HepG2 (cell line): ENCODE measurements at regions not wholly inside any gene's neighbourhood (a gene's known extent, or its start where the extent isn't known, plus 50 kb on each side); places are given as distances from the start of the nearest gene placed in this dataset.

ENCODE experiments used
- ATAC-seq: fragments of 200-7000 bp; cut with Tn5 transposase; 3 replicates; pipeline ENCODE4 v1.9.1; 2020; ENCODE audit warnings: mild to moderate bottlenecking, moderate library complexity
- BruUV-seq: library from RNA; stranded (reverse); fragments of 400-500 nt; replicated peaks from 2 replicates; lab custom pipeline; 2021; lab: Mats Ljungman, UMichigan
- CTCF ChIA-PET: fragments of 300-600 bp; formaldehyde crosslinking; extraction: SDS; loops from one replicate; lab custom pipeline; 2021; ENCODE audit warnings: low total read pairs, inconsistent platforms, low intra/inter-chr PET ratio; lab: Yijun Ruan, JAX
- POLR2A ChIA-PET: fragments of 350-600 bp; sonication (Branson Sonifier 250); formaldehyde crosslinking; loops from one replicate; lab custom pipeline; 2020; ENCODE audit warnings: antibody characterized with exemption, inconsistent platforms; lab: Yijun Ruan, JAX
- DNase-seq: peaks from one replicate; pipeline ENCODE4 v3.0.0-alpha.2; 2015; ENCODE audit warnings: low spot score
- FAIRE-seq: peaks from 3 replicates; lab custom pipeline; 2011; peaks lifted over from hg19 to GRCh38; lab: Jason Lieb, UNC
- H2AFZ ChIP-seq: one replicate; pipeline ENCODE4 v1.6.1; 2011; ENCODE audit warnings: low read length, inconsistent platforms
- H3K27ac ChIP-seq: fragments of 300-600 bp; 3 replicates; pipeline ENCODE4 v1.8.0; 2011; ENCODE audit warnings: mixed run types, mild to moderate bottlenecking, mixed read lengths, low read length, inconsistent platforms; ENCODE audit not compliant: insufficient read depth; ENCODE audit errors: extremely low read length
- H3K27me3 ChIP-seq, 2 experiments: fragments of 200-600 bp in 1 of 2; 2 replicates in 1 of 2; 3 replicates in 1 of 2; pipeline versions ENCODE4 v1.6.0 to v1.8.0; 2011; ENCODE audit warnings: low read length in 2 of 2, mild to moderate bottlenecking in 2 of 2, moderate library complexity in 2 of 2, inconsistent platforms in 1 of 2; ENCODE audit not compliant: insufficient read depth in 2 of 2, control insufficient read depth in 1 of 2
- H3K36me3 ChIP-seq, 2 experiments: fragments of 200-600 bp in 1 of 2; replicated peaks in 1 of 2; 2 replicates in 1 of 2; 3 replicates in 1 of 2; pipeline versions ENCODE4 v1.5.1 to v1.8.0; 2011; ENCODE audit warnings: low read length in 2 of 2, inconsistent platforms in 1 of 2; ENCODE audit not compliant: insufficient read depth in 2 of 2, control insufficient read depth in 1 of 2
- H3K4me1 ChIP-seq: 2 replicates; pipeline ENCODE4 v1.5.1; 2012; ENCODE audit warnings: low read length, inconsistent platforms; ENCODE audit not compliant: insufficient read depth
- H3K4me2 ChIP-seq: 2 replicates; pipeline ENCODE4 v1.6.0; 2011; ENCODE audit warnings: low read depth, low read length, inconsistent platforms
- H3K4me3 ChIP-seq, 3 experiments: fragments of 200-600 bp in 1 of 3; sonication (generic), shearing (Covaris generic) in 1 of 3; replicated peaks in 1 of 3; 2 replicates each; pipeline ENCODE4 v1.5.1; 2011 to 2016; ENCODE audit warnings: low read length in 3 of 3, inconsistent platforms in 2 of 3, low read depth in 2 of 3, mild to moderate bottlenecking in 2 of 3, control low read depth in 1 of 3, mixed read lengths in 1 of 3; ENCODE audit not compliant: insufficient read depth in 1 of 3
- H3K79me2 ChIP-seq: one replicate; pipeline ENCODE4 v1.6.1; 2011; ENCODE audit warnings: low read length, inconsistent platforms; ENCODE audit not compliant: insufficient read depth
- H3K9ac ChIP-seq: 2 replicates; pipeline ENCODE4 v1.6.0; 2011; ENCODE audit warnings: mild to moderate bottlenecking, low read depth, low read length, inconsistent platforms; ENCODE audit not compliant: insufficient read depth
- H3K9me3 ChIP-seq: 2 replicates; pipeline ENCODE4 v1.5.1; 2012; ENCODE audit warnings: mild to moderate bottlenecking, low read length
- H4K20me1 ChIP-seq: 2 replicates; pipeline ENCODE4 v1.6.0; 2011; ENCODE audit warnings: inconsistent platforms, mild to moderate bottlenecking, low read length, moderate library complexity; ENCODE audit not compliant: insufficient read depth
- CEBPB ChIP-seq: IDR thresholded peaks from 2 replicates; pipeline ENCODE4 v1.6.1; 2011; ENCODE audit warnings: low read depth, low read length, improper control_type of control experiment, borderline replicate concordance
- ELF1 ChIP-seq: sonication (generic); formaldehyde crosslinking; IDR thresholded peaks from 2 replicates; pipeline ENCODE4 v1.4.0; 2020; ENCODE audit warnings: missing genetic modification reagents
- HNF4A ChIP-seq: sonication (generic); formaldehyde crosslinking; IDR thresholded peaks from 2 replicates; pipeline ENCODE4 v1.4.0; 2020; ENCODE audit warnings: missing genetic modification reagents
- KDM5A ChIP-seq: fragments of 200-600 bp; sonication (generic); IDR thresholded peaks from 2 replicates; pipeline ENCODE4 v1.7.0; 2018; ENCODE audit warnings: antibody characterized with exemption, mild to moderate bottlenecking, low read length, borderline replicate concordance
- NKX3-1 ChIP-seq: sonication (generic); formaldehyde crosslinking; IDR thresholded peaks from 2 replicates; pipeline ENCODE4 v1.5.0; 2020; ENCODE audit warnings: missing genetic modification reagents
- ZFY ChIP-seq: sonication (generic); formaldehyde crosslinking; IDR thresholded peaks from 2 replicates; pipeline ENCODE4 v1.4.0; 2020; ENCODE audit warnings: missing genetic modification reagents
- ZNF225 ChIP-seq: sonication (generic); formaldehyde crosslinking; IDR thresholded peaks from 2 replicates; pipeline ENCODE4 v1.4.0; 2020; ENCODE audit warnings: mild to moderate bottlenecking, missing genetic modification reagents
- ZNF253 ChIP-seq: sonication (generic); formaldehyde crosslinking; IDR thresholded peaks from 2 replicates; pipeline ENCODE4 v1.8.0; 2022; ENCODE audit warnings: mild to moderate bottlenecking, missing genetic modification reagents, borderline replicate concordance
- ZNF446 ChIP-seq: sonication (generic); formaldehyde crosslinking; IDR thresholded peaks from 2 replicates; pipeline ENCODE4 v1.5.0; 2020; ENCODE audit warnings: mild to moderate bottlenecking, missing genetic modification reagents
- ZNF556 ChIP-seq: sonication (generic); formaldehyde crosslinking; IDR thresholded peaks from 2 replicates; pipeline ENCODE4 v1.4.0; 2020; ENCODE audit warnings: mild to moderate bottlenecking, missing genetic modification reagents, borderline replicate concordance
- ZNF670 ChIP-seq: sonication (generic); formaldehyde crosslinking; IDR thresholded peaks from 2 replicates; pipeline ENCODE4 v1.8.0; 2022; ENCODE audit warnings: mild to moderate bottlenecking, missing genetic modification reagents, borderline replicate concordance
- ZNF678 ChIP-seq: sonication (generic); formaldehyde crosslinking; IDR thresholded peaks from 2 replicates; pipeline ENCODE4 v1.4.0; 2020; ENCODE audit warnings: mild to moderate bottlenecking, missing genetic modification reagents
- WGBS: methylation state at CpG from one replicate; pipeline ENCODE4 v1.1.6; 2017; ENCODE audit warnings: low lambda C conversion rate; 5-methylcytosine and 5-hydroxymethylcytosine counted together
- in situ Hi-C: cut with HindIII; loops from 2 replicates; pipeline ENCODE4 v1.10.0; 2017; ENCODE audit warnings: low pct_unique_long_range_greater_than_20kb; ENCODE audit not compliant: extremely low pct_ligation_motif_present
- intact Hi-C: fragments of 100-400 bp; cut with micrococcal nuclease; formaldehyde crosslinking; loops from one replicate; pipeline ENCODE4 v1.10.0; 2022; ENCODE audit not compliant: unreplicated experiment

DNA sequence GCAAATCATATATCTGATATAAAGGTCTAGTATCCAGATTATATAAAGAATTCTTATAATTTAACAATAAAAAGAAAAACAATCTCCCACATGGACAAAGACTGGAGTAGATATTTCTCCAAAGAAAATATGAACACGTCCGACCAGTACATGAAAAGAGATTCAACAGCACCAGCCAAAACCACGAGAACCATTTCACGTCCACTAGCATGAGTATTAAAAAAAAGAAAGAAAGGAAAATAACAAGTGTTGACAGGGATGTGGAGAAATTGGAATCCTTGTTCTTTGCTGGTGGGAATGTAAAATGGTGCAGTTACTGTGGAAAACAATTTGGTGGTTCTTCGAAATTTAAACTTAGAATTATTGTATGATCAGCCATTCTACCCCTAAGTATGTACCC lies 432.7 kb upstream of the TRIB2 start (continued):
- TF ChIP-seq ZNF670 (CRISPR knock-in tag): no peak
- TF ChIP-seq KDM5A: no peak

DNA sequence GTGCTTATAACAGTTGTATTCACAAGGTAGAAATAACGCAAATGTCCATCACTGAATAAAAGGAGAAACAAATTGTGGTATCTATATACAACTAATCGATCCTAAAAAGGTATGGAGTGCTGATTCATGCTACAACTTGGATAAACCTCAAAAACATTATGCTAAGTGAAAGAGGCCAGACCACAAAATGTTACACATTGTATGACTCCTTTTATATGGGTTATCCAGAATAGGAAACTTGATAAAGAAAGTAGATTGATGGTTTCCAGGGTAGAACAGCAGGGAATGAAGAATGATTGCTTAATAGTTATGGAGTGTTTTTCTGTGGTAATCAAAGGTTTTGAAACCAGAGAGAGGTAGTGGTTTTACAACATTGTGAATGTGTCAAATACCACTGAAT lies 432.2 kb upstream of the TRIB2 start:
- CTCF ChIA-PET: no interaction called here
- 8% methylated on average over 2 of the region's 2 CpGs for WGBS
- H3K9ac ChIP-seq: no peak overlapping the region
- intact Hi-C loops: no loop called here
- no peak overlapping the region for H3K27ac ChIP-seq
- DNase-seq: no peak
- no peak for ATAC-seq
- H2AFZ ChIP-seq: no peak overlapping the region
- H3K4me3 ChIP-seq: no peak overlapping the region
- TF ChIP-seq ZNF556 (CRISPR knock-in tag) (no peak), ZNF253 (no peak), NKX3-1 (CRISPR knock-in tag) (no peak), ELF1 (CRISPR knock-in tag) (no peak), ZFY (CRISPR knock-in tag) (no peak), ZNF446 (CRISPR knock-in tag) (no peak), HNF4A (CRISPR knock-in tag) (no peak), ZNF678 (CRISPR knock-in tag) (no peak), ZNF225 (no peak), CEBPB (no peak)
- no peak for FAIRE-seq
- H3K9me3 ChIP-seq: no peaks in the 10 kb centered on the region
- no peaks in the 10 kb centered on the region for H3K4me1 ChIP-seq
- H3K79me2 ChIP-seq: no peaks in the 10 kb centered on the region
- POLR2A ChIA-PET: no interaction called here
- no TSS peak for BruUV-seq
- in situ Hi-C loops: no loop called here
- 0 out of 5 replicates have a peak, but pooled peaks cover 0 to 3% of the 10 kb centered on the region in 2 experiments for H3K27me3 ChIP-seq
- H3K36me3 ChIP-seq: no peaks in the 10 kb centered on the region
- no peaks in the 10 kb centered on the region for H4K20me1 ChIP-seq
- H3K4me2 ChIP-seq: no peak overlapping the region
